BJ (cell line): ENCODE measurements at regions not wholly inside any gene's neighbourhood (a gene's known extent, or its start where the extent isn't known, plus 50 kb on each side); places are given as distances from the start of the nearest gene placed in this dataset.
"Not testable (repeated sequence)": the region's sequence is repeated elsewhere in the genome, so short reads cannot be mapped to it uniquely, and the experiment has no call there.

Experiments
- CTCF ChIA-PET: fragments of 350-600 bp; formaldehyde crosslinking; extraction: SDS; loops from one replicate; lab custom pipeline; 2021; ENCODE audit warnings: antibody characterized with exemption, inconsistent platforms; lab: Yijun Ruan, JAX
- POLR2A ChIA-PET: fragments of 300-600 bp; sonication (Branson Sonifier 250); formaldehyde crosslinking; extraction: SDS; loops from one replicate; lab custom pipeline; 2021; ENCODE audit warnings: antibody characterized with exemption; lab: Charles Lee
- DNase-seq: peaks from one replicate; pipeline ENCODE4 v3.0.0-alpha.2; 2011; ENCODE audit warnings: low read depth
- H3K27me3 ChIP-seq: 2 replicates; pipeline ENCODE4 v1.6.0; 2011; ENCODE audit warnings: low read length; ENCODE audit not compliant: control insufficient read depth, insufficient read depth
- H3K36me3 ChIP-seq: 2 replicates; pipeline ENCODE4 v1.5.1; 2011; ENCODE audit warnings: low read length; ENCODE audit not compliant: control insufficient read depth, insufficient read depth
- H3K4me3 ChIP-seq: 2 replicates; pipeline ENCODE4 v1.5.1; 2011; ENCODE audit warnings: low read depth, mild to moderate bottlenecking, control low read depth, low read length
- TF ChIP-seq, protein P1 (sequence below): IDR thresholded peaks from 2 replicates; pipeline ENCODE4 v1.5.1; 2011; ENCODE audit warnings: low read depth, mild to moderate bottlenecking, control low read depth, inconsistent platforms, low read length, moderate library complexity; ENCODE audit not compliant: insufficient read depth

DNA sequence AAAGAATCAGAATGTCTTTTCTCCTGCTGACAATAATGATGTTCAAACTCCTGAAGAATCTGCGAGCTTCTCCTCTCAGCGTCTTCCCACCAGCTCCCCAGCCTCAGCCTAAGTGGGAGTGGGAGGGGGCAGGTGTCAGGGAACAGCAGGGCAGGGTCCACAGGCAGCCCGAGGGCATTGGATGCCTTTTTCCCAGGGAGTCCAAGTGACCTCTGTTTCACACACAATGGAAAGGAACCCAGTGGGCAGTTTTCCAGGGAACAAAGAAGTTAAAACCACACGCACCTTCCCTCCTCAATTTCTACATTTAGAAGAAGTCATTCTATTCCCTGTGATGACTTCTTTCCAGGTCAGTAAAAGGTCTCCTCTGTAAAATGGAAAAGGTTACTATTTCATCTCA lies 278.5 kb downstream of the PARM1 start:
- no peak for DNase-seq
- H3K4me3 ChIP-seq = no peak overlapping the region
- POLR2A ChIA-PET = no interaction called here
- no peaks in the 10 kb centered on the region for H3K36me3 ChIP-seq
- H3K27me3 ChIP-seq = no peaks in the 10 kb centered on the region
- CTCF ChIA-PET = no interaction called here
- TF ChIP-seq, protein P1, sequence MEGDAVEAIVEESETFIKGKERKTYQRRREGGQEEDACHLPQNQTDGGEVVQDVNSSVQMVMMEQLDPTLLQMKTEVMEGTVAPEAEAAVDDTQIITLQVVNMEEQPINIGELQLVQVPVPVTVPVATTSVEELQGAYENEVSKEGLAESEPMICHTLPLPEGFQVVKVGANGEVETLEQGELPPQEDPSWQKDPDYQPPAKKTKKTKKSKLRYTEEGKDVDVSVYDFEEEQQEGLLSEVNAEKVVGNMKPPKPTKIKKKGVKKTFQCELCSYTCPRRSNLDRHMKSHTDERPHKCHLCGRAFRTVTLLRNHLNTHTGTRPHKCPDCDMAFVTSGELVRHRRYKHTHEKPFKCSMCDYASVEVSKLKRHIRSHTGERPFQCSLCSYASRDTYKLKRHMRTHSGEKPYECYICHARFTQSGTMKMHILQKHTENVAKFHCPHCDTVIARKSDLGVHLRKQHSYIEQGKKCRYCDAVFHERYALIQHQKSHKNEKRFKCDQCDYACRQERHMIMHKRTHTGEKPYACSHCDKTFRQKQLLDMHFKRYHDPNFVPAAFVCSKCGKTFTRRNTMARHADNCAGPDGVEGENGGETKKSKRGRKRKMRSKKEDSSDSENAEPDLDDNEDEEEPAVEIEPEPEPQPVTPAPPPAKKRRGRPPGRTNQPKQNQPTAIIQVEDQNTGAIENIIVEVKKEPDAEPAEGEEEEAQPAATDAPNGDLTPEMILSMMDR = no peak

DNA sequence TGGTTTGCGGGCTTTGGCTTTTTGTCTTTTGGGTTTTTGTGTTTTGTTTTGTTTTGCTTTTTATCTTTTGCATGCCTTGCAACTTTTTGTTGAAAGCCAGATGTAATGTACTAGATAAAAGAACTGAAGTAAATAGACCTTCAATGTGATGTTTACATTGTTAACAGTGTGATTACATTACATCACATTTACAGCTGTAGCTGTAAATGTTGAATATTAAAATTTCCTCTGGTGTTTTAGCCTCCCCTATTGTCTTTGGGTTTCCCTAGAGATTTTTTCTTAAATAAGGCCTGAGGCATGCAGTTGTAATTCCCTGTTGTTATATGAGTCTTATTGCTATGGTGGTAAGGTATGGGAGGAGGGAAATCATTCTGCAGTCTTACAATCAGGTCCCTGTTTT lies 275.0 kb downstream of the PARM1 start:
- DNase-seq = no peak
- no peaks in the 10 kb centered on the region for H3K36me3 ChIP-seq
- TF ChIP-seq, protein P1 = no peak
- ChIA-PET POLR2A (no interaction called here), CTCF (no interaction called here)
- H3K27me3 ChIP-seq = no peaks in the 10 kb centered on the region
- no peak overlapping the region for H3K4me3 ChIP-seq

DNA sequence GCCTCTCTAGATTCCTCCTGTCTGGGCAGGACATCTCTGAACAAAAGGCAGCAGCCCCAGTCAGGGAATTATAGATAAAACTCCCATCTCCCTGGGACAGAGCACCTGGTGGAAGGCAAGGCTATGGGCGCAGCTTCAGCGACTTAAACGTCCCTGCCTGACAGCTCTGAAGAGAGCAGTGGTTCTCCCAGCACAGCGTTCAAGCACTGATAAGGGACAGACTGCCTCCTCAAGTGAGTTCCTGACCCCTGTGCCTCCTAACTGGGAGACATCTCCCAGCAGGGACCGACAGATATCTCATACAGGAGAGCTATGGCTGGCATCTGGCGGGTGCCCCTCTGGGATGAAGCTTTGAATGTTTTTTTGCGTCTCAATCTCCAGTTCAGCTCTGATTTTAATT lies 262.2 kb downstream of the PARM1 start:
- Histone ChIP-seq H3K4me3 (no peak overlapping the region), H3K27me3 (no peaks in the 10 kb centered on the region), H3K36me3 (no peaks in the 10 kb centered on the region)
- no peak for DNase-seq
- CTCF ChIA-PET = no interaction called here
- POLR2A ChIA-PET = no interaction called here
- TF ChIP-seq, protein P1 = no peak

DNA sequence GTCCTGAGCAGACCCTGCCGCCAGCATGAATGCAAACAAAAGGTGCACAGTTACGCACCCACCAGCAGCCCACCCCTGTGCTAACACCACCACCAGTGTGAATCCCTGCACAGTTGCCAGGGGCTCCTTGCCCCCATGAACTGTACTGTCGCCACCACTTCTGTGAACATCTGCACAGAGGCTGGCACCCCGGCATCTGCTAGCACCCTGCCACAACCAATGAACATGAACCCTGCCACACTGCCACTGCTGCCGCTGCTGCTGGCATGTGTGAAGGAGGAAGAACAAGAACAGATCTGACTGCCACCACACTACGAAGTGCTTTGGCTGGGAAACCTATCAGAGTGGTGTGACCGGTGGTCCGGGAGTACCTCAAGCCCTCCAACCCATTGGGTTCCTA lies 261.3 kb downstream of the PARM1 start:
- H3K27me3 ChIP-seq = no peaks in the 10 kb centered on the region
- H3K36me3 ChIP-seq = no peaks in the 10 kb centered on the region
- no peak for DNase-seq
- TF ChIP-seq, protein P1 = no peak
- H3K4me3 ChIP-seq = no peak overlapping the region
- CTCF ChIA-PET = no interaction called here
- POLR2A ChIA-PET = no interaction called here

DNA sequence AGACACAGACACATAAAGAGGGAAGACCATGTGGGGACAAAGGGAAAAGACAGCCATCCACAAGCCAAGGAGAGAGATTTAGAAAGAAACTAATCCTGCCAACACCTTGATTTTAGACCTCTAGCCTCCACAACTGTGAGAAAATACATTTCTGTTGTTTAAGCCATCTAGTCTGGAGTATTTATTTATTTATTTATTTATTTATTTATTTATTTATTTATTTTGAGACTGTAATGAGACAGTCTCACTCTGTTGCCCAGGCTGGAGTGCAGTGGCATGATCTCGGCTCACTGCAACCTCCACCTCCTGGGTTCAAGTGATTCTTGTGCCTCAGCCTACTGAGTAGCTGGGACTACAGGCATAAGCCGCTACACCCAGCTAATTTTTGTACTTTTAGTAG lies 259.3 kb downstream of the PARM1 start:
- H3K27me3 ChIP-seq, DNase-seq, CTCF ChIA-PET, H3K4me3 ChIP-seq, H3K36me3 ChIP-seq, POLR2A ChIA-PET: not testable (repeated sequence)

DNA sequence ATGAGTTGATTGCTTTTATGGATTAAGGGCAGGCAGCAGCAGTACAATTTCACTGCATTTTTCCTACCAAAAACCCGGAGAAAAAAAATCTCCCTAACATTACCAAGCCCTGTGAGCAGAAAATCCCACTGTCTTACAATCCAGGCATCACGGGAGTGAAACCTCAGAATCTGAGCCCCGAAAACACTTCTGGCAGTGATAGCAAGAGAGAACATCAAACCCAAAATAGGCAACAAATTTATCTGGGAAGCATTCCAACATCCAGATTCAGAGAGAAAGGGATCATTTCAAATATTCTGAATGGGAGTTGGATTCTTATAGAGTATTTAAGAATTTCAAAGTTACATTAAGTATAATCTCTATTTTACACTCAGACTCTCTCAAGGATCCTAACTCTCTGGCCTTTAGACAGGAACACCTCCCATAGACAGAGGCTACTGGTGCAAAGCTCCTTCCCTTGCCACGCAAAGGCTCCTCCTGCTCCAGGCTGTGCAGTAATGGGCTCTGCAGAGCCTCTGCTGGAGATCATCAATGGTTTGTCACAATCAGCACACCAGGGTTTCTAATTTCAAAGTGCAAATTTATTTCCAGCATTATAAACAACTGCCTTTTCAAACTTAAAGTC lies 256.9 kb downstream of the PARM1 start:
- POLR2A ChIA-PET = no interaction called here
- CTCF ChIA-PET = interaction anchor here (0.7 kb wide), 1 partner anchor 1110 kb away, joined by 3 read pairs; no protein-coding TSS in a partner anchor
- no peak for DNase-seq
- H3K4me3 ChIP-seq = no peak overlapping the region
- TF ChIP-seq, protein P1 = no peak
- no peaks in the 10 kb centered on the region for H3K36me3 ChIP-seq
- no peaks in the 10 kb centered on the region for H3K27me3 ChIP-seq
